ENCODE measurements at regions not wholly inside any gene's neighbourhood (a gene's known extent, or its start where the extent isn't known, plus 50 kb on each side); places are given as distances from the start of the nearest gene placed in this dataset.

- no peak for TF ChIP-seq CTCF (IDR thresholded peaks at IDR 0.05; ENCODE audit: low read depth, low read length, poor library complexity, severe bottlenecking)
- TF ChIP-seq EZH2phosphoT487 (IDR thresholded peaks at IDR 0.05; ENCODE audit: borderline replicate concordance, low read length): no peak
These were observed 107.9 kb upstream of the ALDH1B1 start for GRCh38 chr9:38284588-38285051.
